GM23248 (cell line): ENCODE measurements at regions not wholly inside any gene's neighbourhood (a gene's known extent, or its start where the extent isn't known, plus 50 kb on each side); places are given as distances from the start of the nearest gene placed in this dataset.

Source experiments
- DNase-seq: peaks from one replicate; pipeline ENCODE4 v3.0.0-alpha.2; 2015
- H2AFZ ChIP-seq: fragments of 200-600 bp; sonication (generic); 2 replicates; pipeline ENCODE4 v1.6.1; 2016; ENCODE audit warnings: antibody characterized with exemption
- H3F3A ChIP-seq: fragments of 200-600 bp; sonication (generic); 2 replicates; pipeline ENCODE4 v1.6.1; 2016; ENCODE audit warnings: mild to moderate bottlenecking, antibody characterized with exemption, mixed run types; ENCODE audit not compliant: insufficient read depth
- H3K27ac ChIP-seq: fragments of 200-600 bp; sonication (generic); 2 replicates; pipeline ENCODE4 v1.5.1; 2016; ENCODE audit warnings: mild to moderate bottlenecking
- H3K27me3 ChIP-seq: fragments of 200-600 bp; sonication (generic); replicated peaks from 2 replicates; pipeline ENCODE4 v1.6.1; 2016; ENCODE audit warnings: mild to moderate bottlenecking; ENCODE audit not compliant: insufficient read depth
- H3K36me3 ChIP-seq: fragments of 200-600 bp; sonication (generic); 2 replicates; pipeline ENCODE4 v1.6.1; 2016; ENCODE audit warnings: low read depth, mild to moderate bottlenecking
- H3K4me1 ChIP-seq: fragments of 200-600 bp; sonication (generic); 2 replicates; pipeline ENCODE4 v1.6.1; 2016; ENCODE audit warnings: mild to moderate bottlenecking; ENCODE audit not compliant: insufficient read depth
- H3K4me2 ChIP-seq: fragments of 200-600 bp; sonication (generic); one replicate; pipeline ENCODE4 v1.6.1; 2016; ENCODE audit warnings: mild to moderate bottlenecking; ENCODE audit not compliant: unreplicated experiment
- H3K4me3 ChIP-seq: fragments of 200-600 bp; sonication (generic); 2 replicates; pipeline ENCODE4 v1.5.1; 2016; ENCODE audit warnings: mild to moderate bottlenecking
- H3K79me2 ChIP-seq: fragments of 200-600 bp; sonication (generic); 2 replicates; pipeline ENCODE4 v1.6.1; 2016; ENCODE audit warnings: mild to moderate bottlenecking; ENCODE audit not compliant: insufficient read depth
- H3K9ac ChIP-seq: fragments of 200-600 bp; sonication (generic); 2 replicates; pipeline ENCODE4 v1.6.1; 2016; ENCODE audit warnings: mild to moderate bottlenecking
- H3K9me2 ChIP-seq: fragments of 200-600 bp; sonication (generic); 2 replicates; pipeline ENCODE4 v1.6.1; 2016; ENCODE audit warnings: mixed run types, mild to moderate bottlenecking, moderate library complexity; ENCODE audit not compliant: insufficient read depth
- H3K9me3 ChIP-seq: fragments of 200-600 bp; sonication (generic); one replicate; pipeline ENCODE4 v1.6.1; 2017; ENCODE audit warnings: low read depth
- H4K20me1 ChIP-seq: fragments of 200-600 bp; sonication (generic); 2 replicates; pipeline ENCODE4 v1.6.0; 2016; ENCODE audit not compliant: insufficient read depth
- EZH2 ChIP-seq: fragments of 200-600 bp; sonication (generic); IDR thresholded peaks from 2 replicates; pipeline ENCODE4 v1.6.1; 2018; ENCODE audit warnings: antibody characterized with exemption, mild to moderate bottlenecking; ENCODE audit not compliant: insufficient read depth, poor library complexity, severe bottlenecking
- EZH2phosphoT487 ChIP-seq: fragments of 200-600 bp; sonication (generic); IDR thresholded peaks from 2 replicates; pipeline ENCODE4 v1.6.1; 2018; ENCODE audit warnings: antibody characterized with exemption, moderate library complexity, mild to moderate bottlenecking, low read depth; ENCODE audit not compliant: insufficient read depth
- WGBS, 2 experiments: methylation state at CpG; one replicate each; pipeline ENCODE4 v1.1.6; 2015 to 2017; ENCODE audit warnings: low lambda C conversion rate in 2 of 2, low coverage in 1 of 2; ENCODE audit errors: missing lambda C conversion rate in 2 of 2; 5-methylcytosine and 5-hydroxymethylcytosine counted together
- in situ Hi-C: fragments of 300-500 bp; cut with MboI; formaldehyde crosslinking; loops from 2 replicates; pipeline ENCODE4 v1.15.0; 2020

DNA sequence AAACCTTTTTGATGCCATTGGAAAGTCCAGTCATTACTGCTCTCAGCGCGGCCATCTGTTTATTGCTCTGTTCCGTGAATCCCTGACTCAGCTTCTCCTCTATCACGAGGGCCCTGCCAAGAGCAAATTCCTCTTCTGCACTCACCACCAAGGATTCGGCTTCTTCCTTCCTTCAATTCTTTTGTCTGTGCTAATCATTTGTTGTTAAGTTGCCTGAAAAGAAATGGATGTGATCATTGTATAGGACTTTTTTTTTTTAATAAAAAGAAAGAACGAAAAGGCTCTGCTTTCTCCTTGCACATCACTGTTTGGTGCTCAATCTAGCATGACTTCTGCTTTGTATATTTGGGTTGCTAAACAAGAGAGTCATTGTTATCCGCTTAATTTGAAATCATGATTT is 128.7 kb upstream of the PIK3R1 start:
- Histone ChIP-seq H3K36me3 (no peaks in the 10 kb centered on the region), H3K79me2 (no peaks in the 10 kb centered on the region), H3K4me1 (peaks cover 38% of the 10 kb centered on the region), H2AFZ (no peak overlapping the region), H4K20me1 (no peaks in the 10 kb centered on the region), H3K27me3 (no peaks in the 10 kb centered on the region), H3F3A (peaks cover 30% of the 10 kb centered on the region), H3K9me3 (no peaks in the 10 kb centered on the region), H3K27ac (peak overlapping the region; percentile 53), H3K4me2 (peak overlapping the region; percentile 83), H3K9ac (peak overlapping the region; percentile 14; the same call in 1 of the 2 replicates), H3K9me2 (no peaks in the 10 kb centered on the region), H3K4me3 (peak overlapping the region; percentile 29)
- peak; percentile 94 for DNase-seq
- TF ChIP-seq EZH2phosphoT487 (no peak), EZH2 (no peak)
- in situ Hi-C loops = no loop called here
- 11% methylated on average over 7 of the region's 7 CpGs for WGBS, 2 experiments

DNA sequence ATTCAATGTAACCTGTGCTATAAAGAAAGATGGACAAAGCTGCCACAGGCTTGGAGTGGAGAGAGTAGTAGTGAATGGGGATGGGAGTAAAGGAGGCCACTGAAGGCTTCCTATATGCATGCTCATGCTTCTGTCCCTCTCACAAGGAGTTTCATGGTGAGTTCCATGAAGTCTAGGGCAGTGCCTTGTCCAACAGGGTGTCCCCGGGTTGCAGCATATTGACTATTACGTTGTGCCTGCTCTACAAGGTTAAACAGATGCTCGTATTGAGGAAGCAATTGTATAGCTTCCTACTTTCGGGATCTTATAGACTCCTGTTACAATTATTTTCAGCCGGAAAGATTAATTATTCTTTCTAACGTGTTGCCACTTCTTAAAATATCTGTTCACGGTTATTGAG is 129.1 kb upstream of the PIK3R1 start:
- H3K9ac ChIP-seq = no peak overlapping the region
- no peaks in the 10 kb centered on the region for H3K79me2 ChIP-seq
- H4K20me1 ChIP-seq = no peaks in the 10 kb centered on the region
- H3K27ac ChIP-seq = peak overlapping the region; percentile 53
- peaks cover 38% of the 10 kb centered on the region for H3K4me1 ChIP-seq
- WGBS, 2 experiments = 62 to 66% methylated on average over 7 of the region's 7 CpGs
- no peak for TF ChIP-seq EZH2phosphoT487
- no peak for TF ChIP-seq EZH2
- no peak for DNase-seq
- H3K27me3 ChIP-seq = no peaks in the 10 kb centered on the region
- no peaks in the 10 kb centered on the region for H3K36me3 ChIP-seq
- peak overlapping the region; percentile 2; the same call in 1 of the 2 replicates for H2AFZ ChIP-seq
- peak overlapping the region; percentile 83 for H3K4me2 ChIP-seq
- in situ Hi-C loops = no loop called here
- no peaks in the 10 kb centered on the region for H3K9me2 ChIP-seq
- no peaks in the 10 kb centered on the region for H3K9me3 ChIP-seq
- H3F3A ChIP-seq = peaks cover 30% of the 10 kb centered on the region
- no peak overlapping the region for H3K4me3 ChIP-seq

DNA sequence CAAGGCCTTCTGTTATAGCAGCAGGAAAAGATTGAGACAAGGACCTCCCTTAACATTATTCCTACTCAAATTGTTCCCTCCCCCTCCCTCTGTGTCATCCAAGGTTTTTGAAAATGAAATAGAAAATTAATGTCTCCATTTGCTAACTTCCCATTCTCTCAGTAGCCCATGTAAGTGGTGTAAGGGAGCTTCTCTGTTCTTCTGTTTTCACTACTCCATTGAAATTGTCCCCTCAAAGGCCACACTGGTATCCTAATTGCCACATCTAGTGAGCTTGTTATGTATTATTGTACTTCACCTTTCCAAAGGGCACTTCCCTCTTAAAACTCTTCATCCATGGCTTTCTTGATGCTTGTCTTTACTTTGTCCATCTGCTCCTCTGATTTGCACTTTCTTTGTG is 131.2 kb upstream of the PIK3R1 start:
- peaks cover 38% of the 10 kb centered on the region for H3K4me1 ChIP-seq
- DNase-seq = no peak
- H2AFZ ChIP-seq = no peak overlapping the region
- H3K79me2 ChIP-seq = no peaks in the 10 kb centered on the region
- in situ Hi-C loops = no loop called here
- no peak overlapping the region for H3K4me2 ChIP-seq
- H3F3A ChIP-seq = peaks cover 30% of the 10 kb centered on the region
- no peak overlapping the region for H3K4me3 ChIP-seq
- H3K27ac ChIP-seq = no peak overlapping the region
- no peaks in the 10 kb centered on the region for H3K27me3 ChIP-seq
- H3K9ac ChIP-seq = no peak overlapping the region
- TF ChIP-seq EZH2 (no peak), EZH2phosphoT487 (no peak)
- H3K9me3 ChIP-seq = no peaks in the 10 kb centered on the region
- H4K20me1 ChIP-seq = no peaks in the 10 kb centered on the region
- no peaks in the 10 kb centered on the region for H3K9me2 ChIP-seq
- H3K36me3 ChIP-seq = no peaks in the 10 kb centered on the region

DNA sequence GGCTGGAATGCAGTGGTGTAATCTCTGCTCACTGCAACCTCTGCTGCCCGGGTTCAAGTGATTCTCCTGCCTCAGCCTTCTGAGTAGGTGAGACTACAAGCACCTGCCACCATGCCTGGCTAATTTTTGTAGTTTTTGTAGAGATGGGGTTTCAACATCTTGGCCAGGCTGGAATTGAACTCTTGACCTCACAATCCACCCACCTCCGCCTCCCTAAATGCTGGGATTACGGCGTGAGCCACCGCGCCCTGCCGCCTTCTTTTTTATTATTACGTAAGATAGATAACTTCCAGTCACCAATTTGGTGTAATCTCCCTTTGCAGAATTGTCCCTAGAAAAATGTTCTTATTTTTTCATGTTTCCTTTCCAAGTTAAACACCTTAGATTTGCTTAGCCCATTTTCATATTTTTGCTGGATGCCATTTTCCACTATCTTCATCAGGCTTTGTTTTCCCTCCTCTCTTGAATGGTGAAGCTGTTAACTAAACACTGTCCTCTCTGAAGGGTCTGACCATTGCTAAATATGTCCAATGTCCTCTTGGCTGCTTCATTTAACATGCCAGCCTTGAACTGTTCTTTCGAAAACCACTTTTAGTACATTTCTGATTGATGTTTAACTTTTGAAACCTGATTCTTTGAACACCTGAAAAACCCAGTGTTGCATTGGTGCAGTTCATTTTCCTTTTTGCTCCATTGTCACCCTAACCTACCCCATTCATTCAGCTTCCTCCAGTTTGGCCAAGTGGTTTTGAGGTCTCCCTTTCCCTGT is 135.1 kb upstream of the PIK3R1 start:
- H3K9me2 ChIP-seq = no peaks in the 10 kb centered on the region
- H3K4me2 ChIP-seq = no peak overlapping the region
- H3K27me3 ChIP-seq = no peaks in the 10 kb centered on the region
- in situ Hi-C loops = no loop called here
- no peaks in the 10 kb centered on the region for H3F3A ChIP-seq
- no peak overlapping the region for H3K4me3 ChIP-seq
- H3K4me1 ChIP-seq = 0 out of 2 replicates have a peak, but pooled peaks cover 1% of the 10 kb centered on the region
- DNase-seq = no peak
- no peak overlapping the region for H3K9ac ChIP-seq
- H2AFZ ChIP-seq = no peak overlapping the region
- H3K27ac ChIP-seq = no peak overlapping the region
- TF ChIP-seq EZH2 (no peak), EZH2phosphoT487 (no peak)
- H3K79me2 ChIP-seq = no peaks in the 10 kb centered on the region
- WGBS, 2 experiments = 88 to 93% methylated on average over 9 of the region's 9 CpGs
- no peaks in the 10 kb centered on the region for H4K20me1 ChIP-seq
- no peaks in the 10 kb centered on the region for H3K9me3 ChIP-seq
- no peaks in the 10 kb centered on the region for H3K36me3 ChIP-seq
